ENCODE measurements at regions not wholly inside any gene's neighbourhood (a gene's known extent, or its start where the extent isn't known, plus 50 kb on each side); places are given as distances from the start of the nearest gene placed in this dataset.

GRCh38 chr7:50164559-50165170, 71.6 kb upstream of the ZPBP start:
- DNase-seq: no peak

DNA sequence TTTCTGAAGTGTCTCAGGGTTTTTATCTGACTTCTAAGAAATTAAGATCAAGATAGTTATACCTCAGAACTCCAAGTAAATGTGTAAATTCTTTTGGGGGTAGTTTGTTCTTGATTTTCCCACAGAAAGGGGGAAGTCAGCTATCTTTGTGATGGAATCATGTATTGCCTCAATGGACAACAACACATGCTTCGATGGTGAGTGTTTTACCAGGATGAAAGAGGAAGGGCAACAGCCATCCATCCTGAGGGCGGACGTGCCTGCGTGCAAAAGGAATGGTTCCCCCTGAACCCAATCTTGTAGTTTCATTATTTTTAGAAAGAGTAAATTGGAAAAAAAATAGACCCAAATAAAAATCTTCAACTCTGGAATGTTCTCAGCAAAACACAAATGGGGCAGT, 67.2 kb upstream of the ZPBP start:
- no peak for DNase-seq

DNA sequence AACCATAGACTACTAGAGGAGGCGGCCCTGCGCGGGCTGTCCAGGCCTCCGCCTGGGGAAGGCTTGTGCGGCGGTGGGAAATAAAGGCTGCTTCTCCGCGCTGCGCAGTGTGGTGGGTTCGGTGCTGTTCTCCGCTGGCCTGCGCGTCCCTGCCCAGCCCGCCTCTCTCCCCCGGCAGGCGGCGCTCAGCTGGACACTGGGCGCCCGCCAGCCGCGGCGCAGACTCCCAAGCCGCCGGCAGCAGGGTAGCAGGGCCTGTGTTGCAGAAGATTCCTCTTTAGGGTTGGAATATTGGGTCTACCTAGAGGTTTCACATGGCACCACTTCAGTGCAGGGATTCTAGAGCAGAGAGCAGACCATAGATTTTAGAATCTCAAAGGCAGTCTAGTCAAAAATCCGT, 66.1 kb upstream of the ZPBP start:
- DNase-seq: no peak

- DNase-seq: no peak
Measured at GRCh38 chr7:50156706-50157105, 63.7 kb upstream of the ZPBP start.

DNA sequence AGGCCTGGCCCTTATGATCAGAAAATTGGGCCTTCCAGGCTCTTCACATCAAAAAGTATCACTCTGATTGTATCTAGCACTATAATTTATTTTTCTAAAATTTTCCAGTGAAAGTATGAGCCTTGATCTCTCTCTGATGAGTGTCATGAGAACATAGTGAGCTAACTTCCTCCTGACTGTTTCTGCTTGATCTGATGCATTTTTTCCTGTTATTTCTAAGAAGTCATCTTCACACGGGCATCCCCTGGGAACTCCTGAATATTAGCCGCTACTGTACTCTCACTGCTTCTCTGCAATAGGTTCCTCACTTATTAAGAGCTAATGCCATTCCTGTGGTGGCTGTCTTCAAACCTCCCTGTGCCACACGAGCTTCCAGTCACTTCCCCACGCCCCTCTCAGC, 63.1 kb upstream of the ZPBP start:
- DNase-seq: no peak

DNA sequence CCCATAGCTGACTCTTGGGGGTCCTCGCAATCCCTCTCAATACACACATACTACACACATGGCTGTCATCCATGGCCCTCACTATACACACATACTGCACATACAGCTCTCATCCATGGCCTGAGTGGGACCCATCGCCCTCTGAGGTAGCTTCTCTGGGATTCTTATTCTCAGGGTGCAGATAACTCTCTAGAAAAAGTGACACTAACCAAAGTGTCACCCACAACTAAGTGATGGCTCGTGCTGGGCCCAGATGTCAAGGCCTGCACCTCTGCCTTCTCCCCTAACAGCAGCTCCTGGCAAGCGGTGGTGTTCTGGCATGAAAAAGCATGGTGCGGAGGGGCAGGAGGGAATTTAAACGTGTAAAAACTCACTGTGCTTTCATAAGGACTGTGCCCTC, 62.7 kb upstream of the ZPBP start:
- DNase-seq: no peak

DNA sequence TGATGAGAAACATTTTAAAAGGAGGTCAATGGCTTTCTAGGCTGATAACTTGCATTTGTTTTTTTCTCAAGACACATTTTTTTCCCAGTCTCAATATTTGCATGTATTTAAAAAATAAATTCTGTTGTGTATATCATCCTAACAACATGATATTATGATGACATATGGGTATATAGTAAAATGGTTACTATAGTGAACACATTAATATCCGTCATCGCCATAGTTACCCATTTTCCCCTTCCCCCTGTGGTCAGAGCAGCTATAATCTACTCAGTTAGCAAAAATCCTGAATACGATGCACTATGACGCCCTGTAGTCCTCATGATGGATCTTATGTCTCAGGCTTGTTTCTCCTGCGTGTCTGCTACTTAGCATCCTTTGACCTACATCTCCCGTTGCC, 60.9 kb upstream of the ZPBP start:
- DNase-seq: no peak

- no peak for DNase-seq
Measured at GRCh38 chr7:50153148-50153547, 60.1 kb upstream of the ZPBP start.

DNA sequence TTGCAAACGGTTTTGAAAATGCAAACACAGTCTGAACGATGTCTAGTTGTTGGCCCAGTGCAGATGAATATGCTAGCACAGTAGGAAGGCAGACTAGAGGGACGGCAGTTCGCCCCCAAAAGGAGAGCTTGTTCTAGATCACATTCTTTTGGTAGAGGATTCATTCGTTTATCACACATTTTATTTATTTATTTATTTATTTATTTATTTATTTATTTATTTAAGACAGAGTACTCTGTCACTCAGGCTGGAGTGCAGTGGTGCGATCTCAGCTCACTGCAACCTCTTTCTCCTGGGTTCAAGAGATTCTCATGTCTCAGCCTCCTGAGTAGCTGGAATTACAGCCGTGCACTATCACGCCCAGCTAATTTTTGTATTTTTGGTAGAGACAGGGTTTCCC, 59.4 kb upstream of the ZPBP start:
- no peak for DNase-seq

- no peak for DNase-seq
Measured at GRCh38 chr7:50151661-50152060, 58.6 kb upstream of the ZPBP start.

GRCh38 chr7:50151001-50151400, 58.0 kb upstream of the ZPBP start:
- DNase-seq: no peak

DNA sequence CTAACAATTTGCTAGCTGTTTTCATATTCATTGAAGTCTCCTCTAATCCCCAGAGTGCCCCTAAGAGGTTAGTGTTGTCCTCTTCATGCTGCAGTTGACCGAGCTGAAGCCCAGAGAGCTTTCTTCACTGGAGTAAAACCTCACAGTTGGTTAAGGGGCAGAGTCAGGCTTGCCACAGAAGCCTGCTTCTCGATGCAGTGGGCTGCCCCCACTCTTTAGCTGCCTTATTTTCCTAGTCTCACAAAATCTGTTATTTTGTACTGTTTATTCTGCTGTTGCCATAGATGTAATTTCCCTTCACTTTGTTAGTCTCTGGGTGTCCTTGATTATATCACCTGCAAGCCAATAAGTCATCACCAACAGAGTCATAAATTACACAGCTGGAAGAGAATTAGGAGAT, 56.3 kb upstream of the ZPBP start:
- no peak for DNase-seq

- no peak for DNase-seq
Measured at GRCh38 chr7:50147951-50148808, 55.1 kb upstream of the ZPBP start.

DNA sequence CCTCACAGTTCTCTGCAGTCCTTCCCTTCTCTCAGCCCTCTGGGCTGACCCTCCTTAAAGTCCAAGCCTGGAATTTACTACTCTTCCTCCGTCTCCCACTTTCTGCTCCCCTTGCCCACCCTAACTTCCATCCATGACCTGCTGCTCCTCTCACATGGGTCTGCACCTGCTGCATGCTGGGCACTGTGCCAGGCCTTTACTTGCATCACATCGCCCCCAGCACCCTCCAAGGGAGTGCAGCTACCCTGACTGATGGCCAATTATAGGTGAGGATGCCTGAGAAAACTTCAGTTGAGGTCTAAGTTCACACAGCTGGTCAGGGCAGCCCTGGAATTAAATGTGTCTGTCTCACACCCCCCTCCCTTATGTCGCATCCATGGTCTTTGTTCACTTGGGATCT, 53.6 kb upstream of the ZPBP start:
- no peak for DNase-seq

- no peak for DNase-seq
Measured at GRCh38 chr7:50145801-50146338, 52.8 kb upstream of the ZPBP start.

DNA sequence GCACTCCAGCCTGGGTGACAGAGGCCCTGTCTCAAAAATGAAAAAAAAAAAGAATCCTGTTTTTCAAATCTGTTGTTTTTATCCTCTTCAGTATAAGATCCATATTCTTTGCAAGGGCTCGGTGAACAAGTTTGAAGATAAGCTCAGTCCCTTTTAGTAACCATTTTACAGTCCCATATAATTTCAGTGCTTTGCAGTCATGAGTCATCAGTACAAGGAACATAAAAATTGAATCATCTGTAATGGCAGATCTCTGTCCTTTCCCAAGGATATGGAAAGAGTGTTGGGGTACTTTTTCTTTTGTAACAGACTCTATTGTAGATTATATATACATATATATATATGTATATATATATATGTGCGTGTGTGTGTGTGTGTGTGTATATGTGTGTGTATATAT, 52.2 kb upstream of the ZPBP start:
- no peak for DNase-seq

Data from NCI-H226 (cell line).